ENCODE measurements at regions not wholly inside any gene's neighbourhood (a gene's known extent, or its start where the extent isn't known, plus 50 kb on each side); places are given as distances from the start of the nearest gene placed in this dataset.

- TF ChIP-seq CTCF (IDR thresholded peaks at IDR 0.05) (no peak), REST (IDR thresholded peaks at IDR 0.05; ENCODE audit: insufficient read depth in 1 of 2, low read depth in 2 of 2, low read length in 1 of 2) (no peak)
Measured at GRCh38 chr7:136116186-136116585, 139.0 kb upstream of the MTPN start.

Measured in Panc1 (cell line).